ENCODE measurements at regions not wholly inside any gene's neighbourhood (a gene's known extent, or its start where the extent isn't known, plus 50 kb on each side); places are given as distances from the start of the nearest gene placed in this dataset.

- TF ChIP-seq CTCF (IDR thresholded peaks at IDR 0.05) = no peak
- TF ChIP-seq POLR2AphosphoS5 (IDR thresholded peaks at IDR 0.05) = no peak
- TF ChIP-seq POLR2A (IDR thresholded peaks at IDR 0.05) = no peak
Observed at GRCh38 chr5:82808960-82809359, 268.2 kb downstream of the TMEM167A start.

Data from upper lobe of left lung (tissue), 4 donors.